T-cell (primary cell): ENCODE measurements at regions not wholly inside any gene's neighbourhood (a gene's known extent, or its start where the extent isn't known, plus 50 kb on each side); places are given as distances from the start of the nearest gene placed in this dataset.

Experiments
- ATAC-seq, 4 experiments: fragments of 200-7000 bp in 3 of 4; fragments of 150-1000 bp in 1 of 4; cut with Tn5 transposase; replicated peaks in 1 of 4; 1 replicate in 3 of 4; 2 replicates in 1 of 4; pipeline ENCODE4 v1.10.0; 2021; ENCODE audit warnings: moderate library complexity in 3 of 4, mild to moderate bottlenecking in 2 of 4, moderate number of reproducible peaks in 1 of 4
- CTCF ChIA-PET, 2 donors: fragments of 300-600 bp; sonication (Branson Sonifier 250); formaldehyde crosslinking; loops; one replicate each; lab custom pipeline; 2022; ENCODE audit warnings: antibody characterized with exemption in 2 of 2; lab: Charles Lee
- POLR2A ChIA-PET, 2 donors: fragments of 300-600 bp; sonication (Branson Sonifier 250); formaldehyde crosslinking; loops; one replicate each; lab custom pipeline; 2022; ENCODE audit warnings: antibody characterized with exemption in 2 of 2; lab: Charles Lee
- DNase-seq, 35 experiments: peaks; one replicate each; pipeline versions ENCODE4 v3.0.0 to v3.0.0-alpha.2; 2013 to 2023
- H3K27ac ChIP-seq: one replicate; pipeline ENCODE4 v1.5.1; 2013; ENCODE audit warnings: low read length
- H3K27me3 ChIP-seq, 2 experiments: replicated peaks in 1 of 2; 1 replicate in 1 of 2; 2 replicates in 1 of 2; pipeline versions ENCODE4 v1.6.1 to v1.7.0; 2013; ENCODE audit warnings: low read length in 1 of 2, mixed read lengths in 1 of 2; ENCODE audit not compliant: control insufficient read depth in 2 of 2, insufficient read depth in 2 of 2; ENCODE audit errors: extremely low read depth in 1 of 2
- H3K36me3 ChIP-seq, 2 donors: 1 replicate in 1 of 2; 2 replicates in 1 of 2; pipeline versions ENCODE4 v1.6.1 to v1.7.0; 2013; ENCODE audit warnings: low read length in 1 of 2; ENCODE audit not compliant: control insufficient read depth in 2 of 2, insufficient read depth in 1 of 2; ENCODE audit errors: extremely low read depth in 1 of 2
- H3K4me1 ChIP-seq, 2 experiments: 1 replicate in 1 of 2; 2 replicates in 1 of 2; pipeline versions ENCODE4 v1.6.1 to v1.7.0; 2013; ENCODE audit warnings: low read length in 2 of 2, mixed read lengths in 1 of 2; ENCODE audit not compliant: insufficient read depth in 2 of 2, control insufficient read depth in 1 of 2; ENCODE audit errors: extremely low read depth in 1 of 2
- H3K4me3 ChIP-seq, 2 donors: 1 replicate in 1 of 2; 2 replicates in 1 of 2; pipeline versions ENCODE4 v1.5.1 to v1.7.0; 2013; ENCODE audit warnings: mild to moderate bottlenecking in 2 of 2, low read length in 1 of 2, moderate library complexity in 1 of 2; ENCODE audit not compliant: control insufficient read depth in 1 of 2; ENCODE audit errors: extremely low read depth in 1 of 2
- H3K9me3 ChIP-seq: 2 replicates; pipeline ENCODE4 v1.7.0; 2013
- H3K27ac Mint-ChIP-seq, 2 donors: one replicate each; pipeline ENCODE4 v1.8.0; 2020 to 2021; ENCODE audit warnings: mild to moderate bottlenecking in 2 of 2, mixed read lengths in 2 of 2
- H3K27me3 Mint-ChIP-seq, 2 donors: one replicate each; pipeline ENCODE4 v1.8.0; 2021 to 2022; ENCODE audit warnings: mixed read lengths in 2 of 2
- H3K36me3 Mint-ChIP-seq: one replicate; pipeline ENCODE4 v1.8.0; 2021; ENCODE audit warnings: mixed read lengths
- H3K4me1 Mint-ChIP-seq, 3 donors: one replicate each; pipeline ENCODE4 v1.8.0; 2020 to 2022; ENCODE audit warnings: mixed read lengths in 3 of 3, mild to moderate bottlenecking in 1 of 3
- H3K4me3 Mint-ChIP-seq, 3 donors: one replicate each; pipeline ENCODE4 v1.8.0; 2020 to 2022; ENCODE audit warnings: mild to moderate bottlenecking in 3 of 3, mixed read lengths in 3 of 3, moderate library complexity in 3 of 3
- H3K9me3 Mint-ChIP-seq, 3 donors: one replicate each; pipeline ENCODE4 v1.8.0; 2020 to 2022; ENCODE audit warnings: mixed read lengths in 3 of 3
- WGBS: methylation state at CpG from one replicate; pipeline ENCODE4 v1.1.5; 2013; ENCODE audit warnings: missing lambda C conversion rate; ENCODE audit not compliant: insufficient coverage; 5-methylcytosine and 5-hydroxymethylcytosine counted together

DNA sequence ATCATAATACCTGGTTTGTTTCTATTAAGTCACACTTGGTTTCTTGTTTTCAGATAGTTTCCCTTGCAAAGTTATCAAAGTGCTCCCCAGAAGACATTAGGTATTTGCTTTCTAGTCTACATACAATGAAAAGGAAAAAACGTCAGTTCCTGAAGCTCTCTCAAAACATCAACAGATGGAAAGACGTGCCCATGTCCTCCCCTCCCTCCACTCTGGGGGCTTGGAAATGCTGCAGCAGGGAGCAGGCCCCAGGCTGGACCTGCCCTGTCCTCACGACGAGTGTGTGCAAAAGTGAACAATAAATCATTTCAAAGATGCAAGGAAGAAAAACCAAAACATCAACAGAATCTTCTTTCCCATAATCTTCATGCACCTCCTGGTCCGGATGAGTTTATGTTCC, 118.5 kb downstream of the USP22 start:
- CTCF ChIA-PET: no interaction called here
- ATAC-seq: no peak

DNA sequence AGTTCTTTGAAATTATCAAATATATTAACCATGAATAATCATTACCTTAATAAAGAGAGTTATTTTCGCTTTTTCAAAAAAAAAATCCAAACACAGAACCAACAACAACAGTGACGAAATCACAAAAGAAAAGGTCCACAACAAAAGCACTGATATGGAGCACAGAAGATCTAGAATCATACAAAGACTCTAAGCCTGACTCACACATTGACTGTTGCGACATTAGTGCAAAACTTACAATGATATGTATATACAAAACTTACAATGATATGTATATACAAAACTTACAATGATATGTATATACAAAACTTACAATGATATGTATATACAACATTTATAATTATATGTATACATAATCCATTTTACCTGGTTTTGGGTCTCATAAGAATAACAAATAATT, 117.7 kb downstream of the USP22 start:
- Histone ChIP-seq H3K4me3 (no peak overlapping the region), H3K36me3 (no peaks in the 10 kb centered on the region), H3K27ac (no peak overlapping the region), H3K9me3 (no peaks in the 10 kb centered on the region), H3K4me1 (no peaks in the 10 kb centered on the region), H3K27me3 (peaks cover 2 to 8% of the 10 kb centered on the region in 2 experiments)
- ChIA-PET POLR2A (no interaction called here), CTCF (no interaction called here)
- Mint-ChIP-seq H3K4me3 (no peak overlapping the region), H3K27me3 (peaks cover 5 to 14% of the 10 kb centered on the region in 2 donors), H3K36me3 (no peaks in the 10 kb centered on the region), H3K4me1 (no peaks in the 10 kb centered on the region), H3K9me3 (no peaks in the 10 kb centered on the region), H3K27ac (no peak overlapping the region)
- DNase-seq (no peak), ATAC-seq (no peak)
- no CpG with 5 or more reads among the region's 3 CpGs for WGBS

More for the DNA sequence above, 118.5 kb downstream of the USP22 start:
- DNase-seq: no peak
- H3K9me3 Mint-ChIP-seq: no peaks in the 10 kb centered on the region
- Histone ChIP-seq H3K4me1 (no peaks in the 10 kb centered on the region), H3K4me3 (no peak overlapping the region), H3K36me3 (no peaks in the 10 kb centered on the region), H3K9me3 (no peaks in the 10 kb centered on the region), H3K27ac (no peak overlapping the region), H3K27me3 (peaks cover 2 to 8% of the 10 kb centered on the region in 2 experiments)
- peaks cover 11 to 14% of the 10 kb centered on the region in 2 donors for H3K27me3 Mint-ChIP-seq
- H3K4me3 Mint-ChIP-seq: no peak overlapping the region
- no peaks in the 10 kb centered on the region for H3K36me3 Mint-ChIP-seq
- H3K27ac Mint-ChIP-seq: no peak overlapping the region
- POLR2A ChIA-PET: no interaction called here
- H3K4me1 Mint-ChIP-seq: no peaks in the 10 kb centered on the region
- WGBS: 40% methylated on average over 1 of the region's 5 CpGs

- Histone ChIP-seq H3K36me3 (no peaks in the 10 kb centered on the region), H3K9me3 (no peaks in the 10 kb centered on the region), H3K4me1 (no peaks in the 10 kb centered on the region), H3K27me3 (peaks cover 0 to 8% of the 10 kb centered on the region in 2 experiments), H3K27ac (no peak overlapping the region), H3K4me3 (no peak overlapping the region)
- H3K4me3 Mint-ChIP-seq: no peak overlapping the region
- no peaks in the 10 kb centered on the region for H3K9me3 Mint-ChIP-seq
- DNase-seq (no peak), ATAC-seq (no peak)
- H3K36me3 Mint-ChIP-seq: no peaks in the 10 kb centered on the region
- CTCF ChIA-PET: no interaction called here
- peaks cover 3 to 13% of the 10 kb centered on the region in 2 donors for H3K27me3 Mint-ChIP-seq
- no peak overlapping the region for H3K27ac Mint-ChIP-seq
- WGBS: no CpG with 5 or more reads among the region's 2 CpGs
- H3K4me1 Mint-ChIP-seq: no peaks in the 10 kb centered on the region
- POLR2A ChIA-PET: no interaction called here
Observed at GRCh38 chr17:20925954-20926353, 116.9 kb downstream of the USP22 start.

DNA sequence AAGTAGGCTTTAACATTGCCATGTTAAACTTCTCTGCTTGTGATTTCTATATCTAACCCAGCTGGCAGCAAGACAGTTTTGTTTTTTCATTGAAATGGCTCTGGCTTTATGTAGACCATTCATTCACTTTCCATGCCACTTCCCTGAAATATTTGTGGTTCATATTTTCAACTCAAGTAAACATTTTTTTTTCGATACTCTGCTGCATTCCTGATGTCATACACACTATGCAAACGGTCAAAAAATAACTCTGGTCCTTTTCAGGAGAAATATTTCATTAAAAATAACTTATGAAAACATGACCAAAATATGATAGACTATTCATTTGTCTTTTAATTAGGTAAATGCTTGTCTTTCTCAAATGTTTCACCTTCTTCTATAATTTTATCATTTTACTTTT, 116.3 kb downstream of the USP22 start:
- H3K36me3 ChIP-seq: no peaks in the 10 kb centered on the region
- Mint-ChIP-seq H3K4me3 (no peak overlapping the region), H3K27me3 (peaks cover 0 to 10% of the 10 kb centered on the region in 2 donors), H3K9me3 (no peaks in the 10 kb centered on the region), H3K4me1 (no peaks in the 10 kb centered on the region), H3K36me3 (no peaks in the 10 kb centered on the region), H3K27ac (no peak overlapping the region)
- DNase-seq (no peak), ATAC-seq (no peak)
- H3K9me3 ChIP-seq: no peaks in the 10 kb centered on the region
- no peak overlapping the region for H3K4me3 ChIP-seq
- ChIA-PET CTCF (no interaction called here), POLR2A (no interaction called here)
- WGBS: no CpG with 5 or more reads among the region's 2 CpGs
- H3K27ac ChIP-seq: no peak overlapping the region
- peaks cover 0 to 7% of the 10 kb centered on the region in 2 experiments for H3K27me3 ChIP-seq
- no peaks in the 10 kb centered on the region for H3K4me1 ChIP-seq

DNA sequence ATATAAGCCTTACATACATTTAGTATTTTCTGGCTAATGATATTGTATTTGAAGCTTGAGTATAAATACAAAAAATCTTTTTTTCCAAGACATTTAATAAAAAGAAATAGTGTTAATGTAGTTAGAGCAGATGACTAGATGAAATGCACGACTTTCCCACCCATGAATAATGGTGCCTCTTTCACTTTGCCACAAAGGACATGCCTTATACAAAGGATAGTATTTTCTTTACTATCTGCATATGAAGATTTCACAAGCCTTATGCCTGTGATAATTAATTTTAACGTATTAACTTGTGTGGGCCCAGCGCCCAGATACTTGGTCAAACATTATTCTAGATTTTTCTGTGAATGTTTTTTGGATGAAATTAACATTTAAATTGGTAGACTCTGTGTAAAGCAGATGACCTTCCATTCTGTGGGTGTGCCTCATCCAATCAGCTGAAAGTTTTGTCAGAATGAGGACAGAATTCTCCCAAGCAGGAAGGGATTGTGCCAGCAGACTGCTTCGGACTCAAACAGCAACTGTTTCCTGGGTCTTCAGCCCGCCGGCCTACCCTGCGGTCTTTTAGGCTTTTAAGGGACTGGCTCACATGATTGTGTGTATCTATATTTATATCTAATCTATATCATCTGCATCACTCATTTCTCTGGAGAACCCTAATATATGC, 115.4 kb downstream of the USP22 start:
- WGBS: no CpG with 5 or more reads among the region's 7 CpGs
- POLR2A ChIA-PET: interaction anchor here in 1 of 2 donors (0.5 kb wide), 1 partner anchor 16 kb away, joined by 3 read pairs; no protein-coding TSS in a partner anchor
- H3K4me1 Mint-ChIP-seq: no peaks in the 10 kb centered on the region
- CTCF ChIA-PET: no interaction called here
- Histone ChIP-seq H3K4me1 (no peaks in the 10 kb centered on the region), H3K9me3 (no peaks in the 10 kb centered on the region), H3K4me3 (no peak overlapping the region), H3K36me3 (no peaks in the 10 kb centered on the region), H3K27ac (no peak overlapping the region), H3K27me3 (peaks cover 0 to 2% of the 10 kb centered on the region in 2 experiments)
- no peak overlapping the region for H3K4me3 Mint-ChIP-seq
- DNase-seq: no peak
- ATAC-seq: no peak
- no peaks in the 10 kb centered on the region for H3K9me3 Mint-ChIP-seq
- no peaks in the 10 kb centered on the region for H3K36me3 Mint-ChIP-seq
- H3K27me3 Mint-ChIP-seq: peaks cover 0 to 8% of the 10 kb centered on the region in 2 donors
- no peak overlapping the region for H3K27ac Mint-ChIP-seq

- H3K27ac ChIP-seq: no peak overlapping the region
- H3K27me3 ChIP-seq: peaks cover 0 to 1% of the 10 kb centered on the region in 2 experiments
- Mint-ChIP-seq H3K4me3 (no peak overlapping the region), H3K9me3 (no peaks in the 10 kb centered on the region), H3K27me3 (peaks cover 0 to 6% of the 10 kb centered on the region in 2 donors), H3K27ac (no peak overlapping the region), H3K36me3 (no peaks in the 10 kb centered on the region), H3K4me1 (no peaks in the 10 kb centered on the region)
- no peaks in the 10 kb centered on the region for H3K9me3 ChIP-seq
- CTCF ChIA-PET: no interaction called here
- H3K36me3 ChIP-seq: no peaks in the 10 kb centered on the region
- no peak for ATAC-seq
- POLR2A ChIA-PET: no interaction called here
- WGBS: 94% methylated on average over 2 of the region's 5 CpGs
- H3K4me3 ChIP-seq: no peak overlapping the region
- H3K4me1 ChIP-seq: no peaks in the 10 kb centered on the region
- DNase-seq: no peak
Observed at GRCh38 chr17:20929334-20929733, 113.5 kb downstream of the USP22 start.
